Mesenchymal stem cell (in vitro differentiated cells and primary cell): ENCODE measurements at regions not wholly inside any gene's neighbourhood (a gene's known extent, or its start where the extent isn't known, plus 50 kb on each side); places are given as distances from the start of the nearest gene placed in this dataset.

Experiments
- DNase-seq: peaks from one replicate; pipeline ENCODE4 v3.0.0-alpha.2; 2013
- H2AFZ ChIP-seq: one replicate; pipeline ENCODE4 v1.6.1; 2013; ENCODE audit warnings: low read depth, mild to moderate bottlenecking, control low read depth, inconsistent platforms, low read length, moderate library complexity
- H2AK5ac ChIP-seq: 2 replicates; pipeline ENCODE4 v1.6.1; 2013; ENCODE audit warnings: low read length, moderate library complexity, mild to moderate bottlenecking, inconsistent platforms; ENCODE audit not compliant: severe bottlenecking
- H2BK120ac ChIP-seq: one replicate; pipeline ENCODE4 v1.6.1; 2013; ENCODE audit warnings: low read depth, mild to moderate bottlenecking, inconsistent platforms, low read length, moderate library complexity
- H2BK12ac ChIP-seq, 2 experiments: one replicate each; pipeline ENCODE4 v1.6.1; 2013; ENCODE audit warnings: inconsistent platforms in 2 of 2, low read length in 2 of 2, mild to moderate bottlenecking in 2 of 2, moderate library complexity in 2 of 2, control low read depth in 1 of 2
- H2BK15ac ChIP-seq: one replicate; pipeline ENCODE4 v1.6.1; 2013; ENCODE audit warnings: mild to moderate bottlenecking, low read depth, inconsistent platforms; ENCODE audit not compliant: poor library complexity, severe bottlenecking
- H2BK5ac ChIP-seq: 2 replicates; pipeline ENCODE4 v1.6.1; 2013; ENCODE audit warnings: low read depth, mild to moderate bottlenecking, low read length, control low read depth, inconsistent platforms; ENCODE audit not compliant: poor library complexity, severe bottlenecking
- H3K14ac ChIP-seq, 2 experiments: one replicate each; pipeline ENCODE4 v1.6.1; 2013; ENCODE audit warnings: inconsistent platforms in 2 of 2, low read length in 2 of 2, control low read depth in 1 of 2, mild to moderate bottlenecking in 1 of 2, moderate library complexity in 1 of 2
- H3K18ac ChIP-seq, 2 experiments: one replicate each; pipeline ENCODE4 v1.6.1; 2013; ENCODE audit warnings: inconsistent platforms in 2 of 2, low read length in 2 of 2, control low read depth in 1 of 2, low read depth in 1 of 2, mild to moderate bottlenecking in 1 of 2
- H3K23ac ChIP-seq, 2 experiments: one replicate each; pipeline ENCODE4 v1.6.1; 2013; ENCODE audit warnings: inconsistent platforms in 2 of 2, low read length in 2 of 2, mild to moderate bottlenecking in 2 of 2, moderate library complexity in 2 of 2, control low read depth in 1 of 2
- H3K27ac ChIP-seq: 2 replicates; pipeline ENCODE4 v1.5.1; 2013; ENCODE audit warnings: mild to moderate bottlenecking, moderate library complexity, low read length, control low read depth, inconsistent platforms; ENCODE audit not compliant: poor library complexity, severe bottlenecking
- H3K27me3 ChIP-seq, 2 experiments: 2 replicates each; pipeline versions ENCODE4 v1.6.1 to v1.7.0; 2013; ENCODE audit warnings: low read length in 2 of 2, mild to moderate bottlenecking in 2 of 2, moderate library complexity in 2 of 2, control low read depth in 1 of 2, inconsistent platforms in 1 of 2; ENCODE audit not compliant: control insufficient read depth in 1 of 2, insufficient read depth in 1 of 2
- H3K36me3 ChIP-seq, 2 experiments: 2 replicates each; pipeline versions ENCODE4 v1.6.1 to v1.7.0; 2013; ENCODE audit warnings: low read length in 2 of 2, control low read depth in 1 of 2, inconsistent platforms in 1 of 2, low read depth in 1 of 2, mild to moderate bottlenecking in 1 of 2; ENCODE audit not compliant: insufficient read depth in 2 of 2, control insufficient read depth in 1 of 2
- H3K4ac ChIP-seq, 2 experiments: one replicate each; pipeline ENCODE4 v1.6.1; 2013; ENCODE audit warnings: inconsistent platforms in 2 of 2, low read length in 2 of 2, mild to moderate bottlenecking in 2 of 2, moderate library complexity in 2 of 2, control low read depth in 1 of 2, low read depth in 1 of 2
- H3K4me1 ChIP-seq: 2 replicates; pipeline ENCODE4 v1.6.1; 2013; ENCODE audit warnings: low read depth, low read length, control low read depth; ENCODE audit not compliant: control insufficient read depth, insufficient read depth
- H3K4me2 ChIP-seq: 2 replicates; pipeline ENCODE4 v1.6.1; 2013; ENCODE audit warnings: low read length, mild to moderate bottlenecking, inconsistent platforms; ENCODE audit not compliant: poor library complexity, severe bottlenecking
- H3K4me3 ChIP-seq, 2 experiments: 2 replicates each; pipeline versions ENCODE4 v1.5.1 to v1.7.0; 2013; ENCODE audit warnings: low read length in 2 of 2, mild to moderate bottlenecking in 2 of 2, control low read depth in 1 of 2, low read depth in 1 of 2; ENCODE audit not compliant: insufficient read depth in 1 of 2
- H3K79me1 ChIP-seq: replicated peaks from 2 replicates; pipeline ENCODE4 v1.6.1; 2013; ENCODE audit warnings: mild to moderate bottlenecking, control low read depth, low read length, inconsistent platforms; ENCODE audit not compliant: poor library complexity, severe bottlenecking
- H3K9ac ChIP-seq: 2 replicates; pipeline ENCODE4 v1.7.0; 2013; ENCODE audit warnings: mild to moderate bottlenecking, low read length, moderate library complexity
- H3K9me3 ChIP-seq: 2 replicates; pipeline ENCODE4 v1.7.0; 2013; ENCODE audit warnings: mild to moderate bottlenecking, low read length; ENCODE audit not compliant: control insufficient read depth
- H4K8ac ChIP-seq: one replicate; pipeline ENCODE4 v1.6.1; 2013; ENCODE audit warnings: inconsistent platforms, mild to moderate bottlenecking, low read length, moderate library complexity
- H4K91ac ChIP-seq: one replicate; pipeline ENCODE4 v1.6.1; 2013; ENCODE audit warnings: mild to moderate bottlenecking, low read length, inconsistent platforms
- WGBS: methylation state at CpG from one replicate; pipeline ENCODE4 v1.1.7; 2013; ENCODE audit warnings: mixed read lengths; 5-methylcytosine and 5-hydroxymethylcytosine counted together

DNA sequence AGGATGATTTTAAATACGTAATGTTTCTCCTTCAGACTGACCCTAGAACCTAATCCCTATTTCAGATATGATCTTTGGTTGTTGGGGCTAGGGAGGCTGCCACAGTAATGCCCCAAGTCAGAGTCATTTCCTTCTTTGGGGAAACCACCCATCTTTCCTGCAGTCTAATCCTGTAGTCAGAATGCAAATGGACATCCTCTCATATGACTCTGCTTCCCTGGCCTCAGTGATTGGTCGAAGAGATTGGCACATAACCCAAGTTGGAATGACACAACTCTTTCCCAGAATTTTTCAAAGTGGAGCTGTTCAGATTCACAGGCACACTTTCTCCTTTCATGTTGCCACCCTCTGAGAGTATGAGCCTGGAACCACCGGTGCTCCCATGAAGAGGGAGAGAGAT lies 58.8 kb upstream of the ZNF644 start:
- no peak overlapping the region for H2BK120ac ChIP-seq
- no peak overlapping the region for H3K18ac ChIP-seq
- H3K4me3 ChIP-seq, result peak overlapping the region in 1 of 2 experiments; percentile 25
- H2BK15ac ChIP-seq, result no peak overlapping the region
- H2BK12ac ChIP-seq, result no peak overlapping the region
- no peak overlapping the region for H3K4ac ChIP-seq
- H2BK5ac ChIP-seq, result no peak overlapping the region
- H3K9ac ChIP-seq, result peak overlapping the region; percentile 50
- H3K27me3 ChIP-seq, result no peaks in the 10 kb centered on the region
- H3K36me3 ChIP-seq, result no peaks in the 10 kb centered on the region
- no peak overlapping the region for H4K91ac ChIP-seq
- H3K4me1 ChIP-seq, result no peaks in the 10 kb centered on the region
- H3K9me3 ChIP-seq, result no peaks in the 10 kb centered on the region
- H3K14ac ChIP-seq, result no peak overlapping the region
- no peak overlapping the region for H3K23ac ChIP-seq
- no peak overlapping the region for H3K27ac ChIP-seq
- H3K4me2 ChIP-seq, result no peak overlapping the region
- 83% methylated on average over 3 of the region's 3 CpGs for WGBS
- no peak overlapping the region for H4K8ac ChIP-seq
- H3K79me1 ChIP-seq, result no peaks in the 10 kb centered on the region
- H2AFZ ChIP-seq, result no peak overlapping the region
- H2AK5ac ChIP-seq, result no peak overlapping the region
- no peak for DNase-seq

DNA sequence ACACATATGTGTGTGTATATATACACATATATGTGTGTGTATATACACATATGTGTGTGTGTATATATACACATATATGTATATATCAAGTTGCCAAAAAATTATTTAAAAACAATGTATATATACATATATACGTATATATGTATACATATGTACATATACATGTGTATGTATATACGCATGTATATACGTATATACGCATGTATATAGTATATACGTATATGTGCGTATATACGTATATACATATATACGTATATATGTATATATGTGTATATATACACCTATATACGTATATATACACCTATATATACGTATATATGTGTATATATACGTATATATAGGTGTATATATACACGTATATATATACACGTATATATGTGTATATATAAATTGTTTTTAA lies 57.0 kb upstream of the ZNF644 start:
- H3K23ac ChIP-seq, result no peak overlapping the region
- no peak overlapping the region for H3K27ac ChIP-seq
- no peak overlapping the region for H3K4me2 ChIP-seq
- no peak overlapping the region for H2BK15ac ChIP-seq
- H3K9ac ChIP-seq, result no peak overlapping the region
- H2BK5ac ChIP-seq, result no peak overlapping the region
- H3K27me3 ChIP-seq, result no peaks in the 10 kb centered on the region
- no peak overlapping the region for H2AFZ ChIP-seq
- H3K4me1 ChIP-seq, result no peaks in the 10 kb centered on the region
- H2AK5ac ChIP-seq, result no peak overlapping the region
- no peak overlapping the region for H3K18ac ChIP-seq
- H2BK120ac ChIP-seq, result no peak overlapping the region
- no peak overlapping the region for H4K91ac ChIP-seq
- no peak overlapping the region for H2BK12ac ChIP-seq
- H4K8ac ChIP-seq, result no peak overlapping the region
- H3K4ac ChIP-seq, result no peak overlapping the region
- H3K4me3 ChIP-seq, result no peak overlapping the region
- no peaks in the 10 kb centered on the region for H3K9me3 ChIP-seq
- 94% methylated on average over 5 of the region's 13 CpGs for WGBS
- DNase-seq, result no peak
- H3K79me1 ChIP-seq, result no peaks in the 10 kb centered on the region
- H3K14ac ChIP-seq, result no peak overlapping the region
- H3K36me3 ChIP-seq, result no peaks in the 10 kb centered on the region

DNA sequence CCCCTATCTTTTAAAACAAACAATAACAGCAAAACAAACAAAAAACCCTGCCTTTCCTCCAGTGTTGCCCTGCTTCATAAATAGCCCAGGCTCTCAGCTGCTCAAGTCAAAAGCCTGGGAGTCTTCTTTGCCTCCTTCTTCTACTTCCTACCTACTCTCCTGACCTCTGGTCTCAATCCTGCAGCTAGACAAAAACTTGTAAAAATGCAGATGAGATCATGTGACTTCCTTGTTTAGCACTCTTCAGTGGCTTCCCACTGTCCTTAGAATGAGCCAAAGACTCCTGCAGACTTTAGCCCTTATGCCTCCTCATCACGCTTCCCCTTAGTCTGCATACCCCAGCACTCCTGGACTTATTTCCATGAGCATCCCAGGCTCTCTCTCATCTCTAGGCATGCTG lies 55.0 kb upstream of the ZNF644 start:
- H2BK120ac ChIP-seq, result no peak overlapping the region
- no peak overlapping the region for H3K4me2 ChIP-seq
- no peaks in the 10 kb centered on the region for H3K9me3 ChIP-seq
- no peak overlapping the region for H4K8ac ChIP-seq
- H3K4me1 ChIP-seq, result no peaks in the 10 kb centered on the region
- H3K4me3 ChIP-seq, result no peak overlapping the region
- no peak overlapping the region for H4K91ac ChIP-seq
- no peak overlapping the region for H2BK12ac ChIP-seq
- H2BK5ac ChIP-seq, result no peak overlapping the region
- WGBS, result 77% methylated on average over 1 of the region's 1 CpG
- H3K23ac ChIP-seq, result no peak overlapping the region
- no peak overlapping the region for H2AFZ ChIP-seq
- H2BK15ac ChIP-seq, result no peak overlapping the region
- H2AK5ac ChIP-seq, result no peak overlapping the region
- H3K4ac ChIP-seq, result no peak overlapping the region
- H3K27ac ChIP-seq, result no peak overlapping the region
- H3K36me3 ChIP-seq, result no peaks in the 10 kb centered on the region
- no peak for DNase-seq
- no peak overlapping the region for H3K9ac ChIP-seq
- no peak overlapping the region for H3K14ac ChIP-seq
- no peak overlapping the region for H3K18ac ChIP-seq
- H3K27me3 ChIP-seq, result no peaks in the 10 kb centered on the region
- H3K79me1 ChIP-seq, result no peaks in the 10 kb centered on the region

DNA sequence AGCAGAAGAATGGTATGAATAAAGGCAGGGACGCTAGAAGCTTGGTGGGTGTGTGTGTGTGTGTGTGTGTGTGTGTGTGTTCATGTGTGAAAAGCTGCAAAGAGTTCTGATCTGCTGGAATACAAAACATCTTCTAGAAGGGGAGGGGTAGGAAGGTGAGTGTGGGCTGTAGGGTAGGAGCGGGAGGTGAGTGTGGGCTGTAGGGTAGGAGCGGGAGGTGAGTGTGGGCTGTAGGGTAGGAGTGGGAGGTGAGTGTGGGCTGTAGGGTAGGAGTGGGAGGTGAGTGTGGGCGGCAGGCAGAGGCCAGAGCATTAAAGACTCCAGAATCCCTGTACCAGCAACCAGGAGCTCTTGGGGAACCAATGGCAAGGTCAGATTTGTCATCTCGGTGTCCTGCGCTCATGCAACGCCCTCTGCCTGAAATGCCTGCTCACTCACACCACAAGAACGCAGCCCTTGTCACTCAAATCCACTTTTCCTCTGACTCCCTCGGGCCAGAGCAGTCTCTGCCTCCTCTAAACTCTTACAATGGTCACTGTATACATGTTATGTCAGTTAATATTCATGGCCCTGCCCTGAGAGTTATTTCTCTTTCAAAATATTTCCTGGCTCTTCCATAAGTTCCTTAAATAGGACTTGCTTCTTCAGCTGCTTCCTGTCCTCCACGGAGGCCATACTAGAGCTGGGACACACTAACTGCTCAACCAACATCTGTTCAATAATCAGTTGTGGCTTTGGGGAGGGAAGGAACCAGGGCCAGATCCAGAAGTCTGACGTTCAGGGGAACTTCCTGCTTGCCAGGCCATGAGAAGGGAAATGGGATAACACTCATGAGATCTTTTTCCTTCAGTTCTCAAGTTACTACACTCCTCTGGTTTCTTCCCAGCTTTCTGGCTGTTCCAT lies 53.6 kb upstream of the ZNF644 start:
- WGBS, result 81% methylated on average over 9 of the region's 11 CpGs
- Histone ChIP-seq H3K23ac (no peak overlapping the region), H3K4me3 (no peak overlapping the region), H3K27me3 (no peaks in the 10 kb centered on the region), H3K4me2 (no peak overlapping the region), H3K4ac (no peak overlapping the region), H3K18ac (no peak overlapping the region), H3K14ac (peak overlapping the region in 1 of 2 experiments; percentile 20), H3K79me1 (no peaks in the 10 kb centered on the region), H2AFZ (peak overlapping the region; percentile 42), H3K9ac (no peak overlapping the region), H3K36me3 (no peaks in the 10 kb centered on the region), H4K91ac (no peak overlapping the region), H3K27ac (no peak overlapping the region), H2AK5ac (no peak overlapping the region), H2BK5ac (no peak overlapping the region), H3K9me3 (no peaks in the 10 kb centered on the region), H2BK120ac (no peak overlapping the region), H2BK12ac (no peak overlapping the region), H4K8ac (no peak overlapping the region), H3K4me1 (no peaks in the 10 kb centered on the region), H2BK15ac (no peak overlapping the region)
- no peak for DNase-seq
